Endodermal cell (in vitro differentiated cells): ENCODE measurements at regions not wholly inside any gene's neighbourhood (a gene's known extent, or its start where the extent isn't known, plus 50 kb on each side); places are given as distances from the start of the nearest gene placed in this dataset.
"Not testable (repeated sequence)": the region's sequence is repeated elsewhere in the genome, so short reads cannot be mapped to it uniquely, and the experiment has no call there.

Source experiments
- DNase-seq: peaks from one replicate; pipeline ENCODE4 v3.0.0-alpha.2; 2017
- H3K27ac ChIP-seq: 2 replicates; pipeline ENCODE4 v1.5.1; 2013; ENCODE audit warnings: mild to moderate bottlenecking, low read depth, low read length, moderate library complexity
- H3K27me3 ChIP-seq: 2 replicates; pipeline ENCODE4 v1.6.1; 2013; ENCODE audit warnings: mild to moderate bottlenecking, low read length, moderate library complexity; ENCODE audit not compliant: insufficient read depth, control insufficient read depth, poor library complexity, severe bottlenecking
- H3K36me3 ChIP-seq: 2 replicates; pipeline ENCODE4 v1.7.0; 2013; ENCODE audit warnings: mild to moderate bottlenecking, low read length, moderate library complexity; ENCODE audit not compliant: control insufficient read depth, insufficient read depth
- H3K4me1 ChIP-seq: one replicate; pipeline ENCODE4 v1.7.0; 2013; ENCODE audit warnings: low read length; ENCODE audit not compliant: control insufficient read depth, insufficient read depth
- H3K4me3 ChIP-seq: 2 replicates; pipeline ENCODE4 v1.5.1; 2013; ENCODE audit warnings: mild to moderate bottlenecking, low read length, moderate library complexity
- H3K9ac ChIP-seq: 2 replicates; pipeline ENCODE4 v1.6.1; 2013; ENCODE audit warnings: mild to moderate bottlenecking, low read length, moderate library complexity; ENCODE audit not compliant: poor library complexity, severe bottlenecking; ENCODE audit errors: extremely low read depth
- H3K9me3 ChIP-seq: 2 replicates; pipeline ENCODE4 v1.6.1; 2013; ENCODE audit warnings: mild to moderate bottlenecking, low read length, moderate library complexity; ENCODE audit not compliant: control insufficient read depth
- H3K27ac Mint-ChIP-seq: 2 replicates; pipeline ENCODE4 v1.8.0; 2020; ENCODE audit warnings: mixed read lengths
- H3K27me3 Mint-ChIP-seq: 2 replicates; pipeline ENCODE4 v1.8.0; 2021; ENCODE audit warnings: mild to moderate bottlenecking, mixed read lengths; ENCODE audit not compliant: insufficient read depth
- H3K36me3 Mint-ChIP-seq: 2 replicates; pipeline ENCODE4 v1.8.0; 2020; ENCODE audit warnings: low read depth, mixed read lengths
- H3K4me1 Mint-ChIP-seq: 2 replicates; pipeline ENCODE4 v1.8.0; 2020; ENCODE audit warnings: mixed read lengths
- H3K4me3 Mint-ChIP-seq: 2 replicates; pipeline ENCODE4 v1.8.0; 2020; ENCODE audit warnings: mild to moderate bottlenecking, moderate library complexity, mixed read lengths
- H3K9me3 Mint-ChIP-seq: 2 replicates; pipeline ENCODE4 v1.8.0; 2020; ENCODE audit warnings: mild to moderate bottlenecking, mixed read lengths
- WGBS, 2 experiments: methylation state at CpG; one replicate each; pipeline versions ENCODE4 v1.1.5 to v1.1.7; 2013; ENCODE audit warnings: missing lambda C conversion rate in 2 of 2, mixed read lengths in 1 of 2; ENCODE audit not compliant: insufficient coverage in 1 of 2, insufficient read length in 1 of 2; 5-methylcytosine and 5-hydroxymethylcytosine counted together
- TF ChIP-seq, protein P1 (sequence below): fragments of 200-600 bp; sonication (generic); conservative IDR thresholded peaks from 2 replicates; pipeline ENCODE4 v1.5.0; 2021; ENCODE audit warnings: antibody characterized with exemption, mild to moderate bottlenecking

DNA sequence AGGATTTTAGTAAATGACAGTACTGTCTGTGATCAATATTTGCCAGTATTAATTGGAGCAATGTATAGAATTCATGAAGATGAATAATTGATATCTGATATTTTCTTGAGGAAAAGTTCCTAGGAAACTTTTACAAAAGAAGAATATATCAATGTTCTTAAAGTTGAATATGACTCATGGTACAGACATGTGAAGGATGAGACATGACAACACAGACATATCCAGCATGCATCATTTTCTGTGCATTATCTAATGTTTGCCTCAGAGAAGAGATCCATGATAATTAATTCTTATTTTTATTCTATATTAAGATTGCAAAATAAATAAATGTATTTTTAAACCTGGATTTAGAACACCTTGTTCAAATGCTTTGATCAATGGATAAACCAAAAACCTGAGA, 452.9 kb upstream of the EPHA5 start:
- no peaks in the 10 kb centered on the region for H3K4me1 Mint-ChIP-seq
- H3K4me3 Mint-ChIP-seq = no peak overlapping the region
- H3K27me3 Mint-ChIP-seq = no peaks in the 10 kb centered on the region
- Histone ChIP-seq H3K4me1 (no peaks in the 10 kb centered on the region), H3K27me3 (no peaks in the 10 kb centered on the region), H3K27ac (no peak overlapping the region), H3K9me3 (no peaks in the 10 kb centered on the region), H3K36me3 (no peaks in the 10 kb centered on the region), H3K4me3 (no peak overlapping the region), H3K9ac (no peak overlapping the region)
- H3K9me3 Mint-ChIP-seq = no peaks in the 10 kb centered on the region
- H3K27ac Mint-ChIP-seq = no peak overlapping the region
- TF ChIP-seq, protein P1, sequence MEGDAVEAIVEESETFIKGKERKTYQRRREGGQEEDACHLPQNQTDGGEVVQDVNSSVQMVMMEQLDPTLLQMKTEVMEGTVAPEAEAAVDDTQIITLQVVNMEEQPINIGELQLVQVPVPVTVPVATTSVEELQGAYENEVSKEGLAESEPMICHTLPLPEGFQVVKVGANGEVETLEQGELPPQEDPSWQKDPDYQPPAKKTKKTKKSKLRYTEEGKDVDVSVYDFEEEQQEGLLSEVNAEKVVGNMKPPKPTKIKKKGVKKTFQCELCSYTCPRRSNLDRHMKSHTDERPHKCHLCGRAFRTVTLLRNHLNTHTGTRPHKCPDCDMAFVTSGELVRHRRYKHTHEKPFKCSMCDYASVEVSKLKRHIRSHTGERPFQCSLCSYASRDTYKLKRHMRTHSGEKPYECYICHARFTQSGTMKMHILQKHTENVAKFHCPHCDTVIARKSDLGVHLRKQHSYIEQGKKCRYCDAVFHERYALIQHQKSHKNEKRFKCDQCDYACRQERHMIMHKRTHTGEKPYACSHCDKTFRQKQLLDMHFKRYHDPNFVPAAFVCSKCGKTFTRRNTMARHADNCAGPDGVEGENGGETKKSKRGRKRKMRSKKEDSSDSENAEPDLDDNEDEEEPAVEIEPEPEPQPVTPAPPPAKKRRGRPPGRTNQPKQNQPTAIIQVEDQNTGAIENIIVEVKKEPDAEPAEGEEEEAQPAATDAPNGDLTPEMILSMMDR = no peak
- no peaks in the 10 kb centered on the region for H3K36me3 Mint-ChIP-seq
- DNase-seq = no peak

DNA sequence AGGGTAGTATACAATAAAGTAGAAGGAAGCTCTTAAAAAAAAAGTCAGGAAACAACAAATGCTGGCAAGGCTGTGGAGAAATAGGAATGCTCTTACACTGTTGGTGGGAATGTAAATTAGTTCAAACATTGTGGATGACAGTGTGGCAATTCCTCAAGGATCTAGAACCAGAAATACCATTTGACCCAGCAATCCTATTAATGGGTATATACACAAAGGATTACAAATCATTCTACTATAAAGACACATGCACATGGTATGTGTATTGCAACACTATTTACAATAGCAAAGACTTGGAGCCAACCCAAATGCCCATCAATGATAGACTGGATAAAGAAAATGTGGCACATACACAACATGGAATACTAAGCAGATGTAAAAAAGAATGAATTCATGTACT, 444.9 kb upstream of the EPHA5 start:
- not testable (repeated sequence) for H3K36me3 Mint-ChIP-seq, H3K9me3 ChIP-seq, H3K27ac ChIP-seq, H3K27me3 Mint-ChIP-seq, H3K4me1 ChIP-seq, H3K9ac ChIP-seq, H3K4me3 Mint-ChIP-seq, DNase-seq, H3K27me3 ChIP-seq, H3K4me3 ChIP-seq, H3K9me3 Mint-ChIP-seq, H3K4me1 Mint-ChIP-seq, H3K36me3 ChIP-seq, H3K27ac Mint-ChIP-seq

DNA sequence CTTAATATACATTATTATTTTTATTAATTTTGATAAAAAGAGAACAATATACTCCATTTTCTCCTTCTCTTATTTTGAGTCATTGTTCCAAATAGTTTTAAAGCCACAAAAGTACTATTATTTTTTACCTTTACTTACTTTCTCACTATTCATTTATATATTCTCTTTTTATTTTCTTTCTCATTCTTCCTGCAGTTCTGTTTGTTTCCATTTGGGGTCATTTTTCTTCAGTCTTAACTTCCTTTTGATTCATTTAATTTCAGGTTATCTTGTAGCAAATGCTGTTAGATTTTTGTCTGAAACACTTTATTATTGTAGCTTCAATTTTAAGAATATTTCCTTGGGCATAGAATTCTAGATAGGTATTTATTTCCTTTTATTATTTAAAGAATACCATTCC, 438.6 kb upstream of the EPHA5 start:
- Histone ChIP-seq H3K9me3 (no peaks in the 10 kb centered on the region), H3K9ac (no peak overlapping the region), H3K27me3 (no peaks in the 10 kb centered on the region), H3K4me3 (no peak overlapping the region), H3K36me3 (no peaks in the 10 kb centered on the region), H3K4me1 (no peaks in the 10 kb centered on the region), H3K27ac (no peak overlapping the region)
- no peak for DNase-seq
- Mint-ChIP-seq H3K27ac (no peak overlapping the region), H3K4me3 (no peak overlapping the region), H3K36me3 (no peaks in the 10 kb centered on the region), H3K4me1 (no peaks in the 10 kb centered on the region), H3K27me3 (no peaks in the 10 kb centered on the region), H3K9me3 (peaks cover 5% of the 10 kb centered on the region)
- TF ChIP-seq, protein P1 = peak; percentile 51

DNA sequence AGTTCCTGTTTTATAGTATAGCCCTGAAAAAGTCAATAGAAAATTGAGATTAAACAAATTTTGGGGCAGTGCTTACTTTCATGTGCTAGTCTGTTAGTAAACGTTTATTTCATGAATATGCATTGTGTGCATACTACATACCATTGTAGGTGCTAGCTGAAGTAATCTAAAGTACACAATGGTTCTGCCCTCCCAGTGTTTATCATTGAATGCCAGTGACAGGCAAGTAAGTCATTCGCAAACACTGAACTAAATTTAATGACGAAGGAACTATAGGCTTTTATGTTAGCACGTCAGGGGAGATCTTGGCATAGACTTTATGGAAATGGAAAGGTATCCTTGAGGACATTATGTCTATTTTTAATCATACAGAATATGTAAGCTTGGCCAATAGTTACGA, 426.9 kb upstream of the EPHA5 start:
- DNase-seq = no peak
- H3K4me1 Mint-ChIP-seq = peaks cover 8% of the 10 kb centered on the region
- H3K27ac Mint-ChIP-seq = no peak overlapping the region
- H3K9me3 ChIP-seq = no peaks in the 10 kb centered on the region
- no peak overlapping the region for H3K27ac ChIP-seq
- no peaks in the 10 kb centered on the region for H3K9me3 Mint-ChIP-seq
- peak overlapping the region; percentile 51 for H3K4me3 ChIP-seq
- peaks cover 6% of the 10 kb centered on the region for H3K4me1 ChIP-seq
- H3K9ac ChIP-seq = no peak overlapping the region
- H3K27me3 Mint-ChIP-seq = no peaks in the 10 kb centered on the region
- TF ChIP-seq, protein P1 = no peak
- no peaks in the 10 kb centered on the region for H3K27me3 ChIP-seq
- 83 to 90% methylated on average over 4 to 5 of the region's 5 CpGs for WGBS, 2 experiments
- H3K36me3 Mint-ChIP-seq = no peaks in the 10 kb centered on the region
- no peak overlapping the region for H3K4me3 Mint-ChIP-seq
- H3K36me3 ChIP-seq = no peaks in the 10 kb centered on the region
